GM18868 (cell line): ENCODE measurements at regions not wholly inside any gene's neighbourhood (a gene's known extent, or its start where the extent isn't known, plus 50 kb on each side); places are given as distances from the start of the nearest gene placed in this dataset.
"Not testable (repeated sequence)": the region's sequence is repeated elsewhere in the genome, so short reads cannot be mapped to it uniquely, and the experiment has no call there.

Experiments
- ATAC-seq: cut with Tn5 transposase; IDR thresholded peaks from one replicate; pipeline ENCODE4 v1.9.1; 2021; ENCODE audit warnings: mild to moderate bottlenecking, moderate library complexity; ENCODE audit not compliant: unreplicated experiment

DNA sequence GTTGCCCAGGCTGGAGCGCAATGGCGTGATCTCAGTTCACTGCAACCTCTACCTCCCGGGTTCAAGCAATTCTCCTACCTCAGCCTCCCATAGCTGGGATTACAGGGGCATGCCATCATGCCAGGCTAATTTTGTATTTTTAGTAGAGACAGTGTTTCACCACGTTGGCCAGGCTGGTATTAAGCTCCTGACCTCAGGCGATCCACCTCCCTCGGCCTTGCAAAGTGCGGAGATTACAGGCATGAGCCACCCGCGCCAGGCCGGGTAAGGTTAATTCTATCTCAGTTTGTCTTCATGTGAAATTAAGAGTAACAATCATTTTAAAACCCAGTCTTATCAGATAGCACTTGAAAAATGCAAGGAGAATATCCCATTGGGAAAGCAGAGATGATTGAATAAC is 1681.7 kb upstream of the DDX18 start:
- no peak for ATAC-seq

DNA sequence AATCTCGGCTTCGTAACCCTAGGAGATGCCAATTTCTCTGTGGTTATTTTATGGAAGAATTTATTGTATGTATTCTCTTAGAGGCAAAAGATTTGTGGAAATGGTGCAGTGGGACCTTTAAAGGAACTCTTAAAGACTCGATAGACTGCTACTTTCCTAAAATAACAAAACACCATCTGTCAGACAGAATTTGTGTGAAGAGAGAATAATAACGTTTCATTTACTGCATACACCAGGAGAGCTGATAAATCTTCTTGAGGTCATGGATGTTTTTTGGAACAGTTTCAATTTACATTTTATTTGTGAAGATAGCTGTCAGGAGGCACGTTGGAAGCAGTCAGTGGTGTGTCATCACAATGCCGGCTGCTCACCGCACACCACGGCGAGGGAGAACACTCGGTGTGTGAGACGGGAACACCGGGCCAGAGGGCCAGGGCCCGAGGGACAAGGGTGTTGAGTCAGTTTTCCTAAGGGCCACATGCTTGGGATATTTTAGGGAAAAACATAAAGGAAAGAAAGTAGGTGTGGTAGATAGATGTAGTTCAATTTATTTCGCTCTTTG is 1681.0 kb upstream of the DDX18 start:
- no peak for ATAC-seq

DNA sequence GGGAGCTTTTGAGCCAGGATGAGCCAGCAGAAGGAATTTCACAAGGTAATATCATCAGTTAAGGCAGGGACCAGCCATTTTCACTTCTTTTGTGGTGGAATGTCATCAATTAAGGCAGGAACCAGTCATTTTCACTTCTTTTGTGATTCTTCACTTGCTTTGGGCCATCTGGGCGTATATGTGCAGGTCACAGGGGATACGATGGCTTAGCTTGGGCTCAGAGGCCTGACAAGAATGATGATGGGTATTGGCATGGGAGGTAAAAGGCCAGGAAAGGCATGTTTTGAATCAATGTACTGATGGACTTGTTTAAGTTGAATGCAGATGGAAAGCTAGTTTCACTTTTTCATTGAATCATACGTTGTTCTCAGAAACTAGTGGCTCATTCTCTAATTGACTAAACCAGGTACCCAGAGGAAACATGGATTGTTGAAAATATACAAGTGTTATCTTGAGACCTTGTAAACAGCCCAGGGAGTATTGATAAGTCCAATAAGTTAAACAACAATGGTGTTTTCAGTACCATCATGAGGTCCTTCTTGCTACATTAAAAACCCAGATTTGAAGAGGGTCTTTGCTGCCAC is 1672.5 kb upstream of the DDX18 start:
- no peak for ATAC-seq

DNA sequence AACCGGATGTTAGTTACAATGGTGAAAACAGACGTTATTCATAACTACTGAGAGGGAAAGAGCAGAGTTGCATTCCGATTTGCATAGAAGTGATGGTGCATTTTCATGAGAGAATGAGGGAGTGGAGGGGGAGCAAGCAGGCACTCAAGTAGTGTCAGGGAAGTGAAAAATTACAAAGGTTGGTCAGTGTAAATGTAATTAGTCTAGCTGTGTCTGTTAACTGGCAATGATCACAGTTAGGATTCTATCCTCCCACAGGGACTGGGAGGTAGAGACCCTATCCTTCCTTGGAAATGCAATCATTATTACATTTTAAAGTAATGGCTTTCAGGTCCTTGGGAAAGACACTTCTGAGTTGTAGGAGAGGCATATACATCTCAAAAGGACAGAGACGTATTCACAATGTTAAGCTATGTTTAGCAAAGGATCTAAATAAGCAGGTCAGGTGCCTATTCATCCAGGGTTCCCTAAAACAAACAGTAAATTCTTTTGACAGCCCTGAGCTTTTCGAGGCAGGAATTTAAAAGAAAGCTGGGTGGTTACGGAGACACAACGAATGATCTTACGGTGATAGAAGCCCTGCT is 1671.8 kb upstream of the DDX18 start:
- no peak for ATAC-seq

GRCh38 chr2:116145031-116145430 is 1669.5 kb upstream of the DDX18 start:
- ATAC-seq, result no peak

DNA sequence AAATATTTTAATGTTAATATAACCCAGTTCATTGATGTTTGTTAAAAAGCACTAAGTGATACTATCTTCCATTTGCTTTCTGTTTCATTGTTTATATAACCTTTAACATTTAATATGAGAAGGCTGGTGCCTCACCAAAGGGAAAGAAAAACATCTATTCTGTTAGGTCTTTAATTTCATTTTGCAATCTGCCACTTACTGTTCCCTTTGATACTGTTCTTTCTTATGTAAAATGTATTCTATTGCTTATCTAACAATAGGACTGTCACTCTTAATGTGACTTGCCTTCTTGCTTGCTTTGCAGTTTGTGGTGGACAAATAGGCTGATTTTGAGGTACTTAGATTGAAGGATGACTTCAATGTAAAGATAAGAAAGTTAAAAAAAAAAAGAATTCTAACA is 1666.1 kb upstream of the DDX18 start:
- ATAC-seq, result no peak

- ATAC-seq, result no peak
Measured at GRCh38 chr2:116153729-116154128, 1660.8 kb upstream of the DDX18 start.

DNA sequence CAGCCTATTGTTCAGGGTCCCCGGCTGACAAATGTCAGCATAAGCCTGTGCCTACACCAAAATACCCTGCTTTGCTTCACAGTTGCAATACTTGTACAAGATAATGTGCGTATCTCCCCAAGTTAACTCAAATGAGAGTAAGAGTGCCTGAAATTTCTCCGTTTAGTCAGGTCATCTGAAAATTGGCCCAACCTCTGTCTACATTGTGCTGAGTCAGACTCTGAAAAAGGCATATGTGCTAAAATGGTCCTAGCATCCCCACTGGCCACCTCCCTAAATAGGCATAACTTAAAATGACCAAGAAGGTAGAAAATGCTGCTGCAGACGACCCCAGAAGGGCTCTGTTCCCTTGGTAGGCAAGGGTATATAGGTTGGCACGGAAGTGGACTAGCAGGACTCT is 1653.8 kb upstream of the DDX18 start:
- no peak for ATAC-seq

GRCh38 chr2:116162395-116162794 is 1652.1 kb upstream of the DDX18 start:
- ATAC-seq, result no peak

- no peak for ATAC-seq
Measured at GRCh38 chr2:116167107-116167506, 1647.4 kb upstream of the DDX18 start.

DNA sequence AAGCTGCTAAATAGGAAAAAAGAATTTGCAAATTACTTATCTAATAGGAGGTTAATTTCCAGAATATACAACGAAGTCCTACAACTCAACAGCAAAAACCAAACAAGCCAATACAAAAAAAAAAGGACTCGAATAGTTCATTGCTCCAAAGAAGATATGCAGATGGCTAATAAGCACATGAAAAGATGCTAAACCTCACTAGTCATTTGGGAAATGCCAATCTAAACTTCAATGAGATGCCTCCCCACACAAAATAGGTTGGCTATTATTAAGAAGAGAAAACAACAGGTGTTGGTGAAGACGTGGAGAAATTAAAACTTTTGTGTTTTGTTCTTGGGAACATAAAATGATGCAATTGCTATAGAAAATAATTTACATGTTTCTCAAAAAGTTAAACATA is 1634.4 kb upstream of the DDX18 start:
- no peak for ATAC-seq

DNA sequence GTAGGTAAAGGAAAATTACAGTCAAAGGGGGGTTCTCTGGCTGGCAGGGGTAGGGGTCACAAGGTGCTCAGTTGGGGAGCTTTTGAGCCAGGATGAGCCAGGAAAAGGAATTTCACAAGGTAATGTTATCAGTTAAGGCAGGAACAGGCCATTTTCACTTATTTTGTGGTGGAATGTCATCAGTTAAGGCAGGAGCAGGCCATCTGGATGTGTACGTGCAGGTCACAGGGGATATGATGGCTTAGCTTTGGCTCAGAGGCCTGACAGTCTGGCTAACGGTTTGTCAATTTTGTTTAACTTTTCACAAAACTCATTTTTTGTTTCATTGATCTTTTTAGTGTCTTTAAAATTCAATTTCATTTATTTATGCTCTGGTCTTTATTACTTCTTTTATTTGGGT is 1623.8 kb upstream of the DDX18 start:
- not testable (repeated sequence) for ATAC-seq

DNA sequence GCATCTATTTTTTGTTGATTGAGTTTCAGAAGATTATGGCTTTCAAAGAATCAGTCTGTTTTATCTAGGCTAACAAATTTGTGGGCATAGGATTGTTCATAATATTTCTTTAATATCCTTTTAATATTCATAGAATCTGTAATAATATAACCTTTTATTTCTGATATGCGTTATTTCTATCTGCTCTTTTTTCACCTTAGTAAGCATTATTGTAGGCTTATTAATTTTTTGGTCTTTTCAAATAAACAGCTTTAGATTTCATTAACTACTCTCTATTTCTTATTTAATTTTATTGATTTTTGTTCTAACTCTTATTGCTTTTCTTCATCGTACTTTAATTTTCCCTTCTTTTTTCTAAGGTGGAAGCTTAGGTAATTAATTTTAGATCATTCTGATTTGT is 1614.4 kb upstream of the DDX18 start:
- no peak for ATAC-seq

- no peak for ATAC-seq
Measured at GRCh38 chr2:116211719-116212118, 1602.8 kb upstream of the DDX18 start.

- no peak for ATAC-seq
Measured at GRCh38 chr2:116222793-116223192, 1591.7 kb upstream of the DDX18 start.

GRCh38 chr2:116223912-116224311 is 1590.6 kb upstream of the DDX18 start:
- no peak for ATAC-seq

DNA sequence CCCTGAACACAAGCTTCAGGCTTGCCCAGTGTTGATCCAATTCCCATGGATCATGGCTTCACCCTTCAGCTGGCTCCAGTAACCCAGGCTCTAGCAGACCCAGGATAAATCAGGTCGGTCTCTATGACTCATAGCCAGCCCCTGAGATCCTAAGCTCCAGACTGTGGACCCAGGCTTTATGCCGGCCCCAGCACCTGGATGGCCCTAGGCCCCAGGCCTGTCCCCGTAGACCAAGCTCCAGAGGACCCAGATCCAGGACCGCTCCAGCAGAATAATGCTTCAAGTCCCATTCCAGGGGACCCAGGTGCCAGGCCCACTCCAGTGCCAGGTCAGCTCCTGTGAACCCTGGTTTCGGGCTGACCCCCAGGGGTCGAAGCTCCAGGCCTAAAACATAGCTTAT is 1589.9 kb upstream of the DDX18 start:
- ATAC-seq, result no peak

DNA sequence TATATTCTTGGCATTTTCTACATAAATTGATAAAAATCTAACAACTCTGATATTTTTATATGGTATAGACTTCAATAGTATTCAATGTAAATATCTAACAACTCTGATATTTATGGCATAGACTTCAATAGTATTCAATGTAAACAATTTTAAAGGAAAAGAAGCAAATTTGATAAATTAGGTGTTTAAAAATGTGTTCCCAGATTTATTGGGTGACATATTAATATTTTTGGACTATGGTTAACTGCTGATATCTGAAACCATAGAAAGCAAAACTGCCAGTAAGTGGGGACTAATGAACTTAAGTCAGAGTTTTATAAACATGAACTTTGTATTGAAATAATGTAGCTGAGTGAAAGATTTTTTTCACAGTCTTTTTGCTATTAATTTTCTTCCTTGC is 1576.0 kb upstream of the DDX18 start:
- no peak for ATAC-seq

DNA sequence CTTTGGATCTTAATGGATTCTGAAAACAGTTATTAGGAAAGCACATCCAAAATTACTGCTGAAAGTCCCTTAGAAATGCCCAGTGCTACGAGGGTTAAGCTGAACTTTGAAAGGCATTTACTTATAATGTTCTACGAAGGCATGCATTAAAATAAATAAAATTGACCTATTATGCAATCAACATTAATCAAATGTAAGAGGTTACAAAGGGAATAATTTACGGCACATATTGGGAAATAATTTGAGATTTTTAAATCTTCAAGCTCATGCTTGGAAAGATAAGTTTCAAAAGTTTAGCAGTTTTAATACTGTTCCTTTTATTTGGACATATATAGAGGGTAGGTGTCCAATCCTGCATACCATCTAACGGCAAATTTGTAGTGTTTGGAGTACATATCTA is 1564.1 kb upstream of the DDX18 start:
- ATAC-seq, result no peak

DNA sequence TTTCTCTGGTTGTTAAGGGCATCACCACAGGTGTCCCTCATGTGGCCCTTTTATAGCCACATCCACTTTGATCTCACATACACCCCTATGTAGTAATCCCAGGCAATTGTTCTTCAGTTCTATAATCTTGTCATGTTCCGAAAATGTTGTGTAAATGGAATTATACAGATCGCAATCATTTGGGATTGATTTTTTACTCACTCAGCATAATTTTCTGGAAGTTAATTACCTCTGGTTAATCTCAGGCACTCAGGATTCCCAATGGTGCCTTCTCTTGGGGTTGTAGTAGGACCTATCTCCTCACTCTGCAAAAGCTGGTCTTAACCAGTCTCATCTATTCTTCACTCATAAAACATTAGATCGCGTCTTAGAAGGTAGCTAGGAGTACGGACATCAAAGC is 1549.6 kb upstream of the DDX18 start:
- ATAC-seq, result no peak

DNA sequence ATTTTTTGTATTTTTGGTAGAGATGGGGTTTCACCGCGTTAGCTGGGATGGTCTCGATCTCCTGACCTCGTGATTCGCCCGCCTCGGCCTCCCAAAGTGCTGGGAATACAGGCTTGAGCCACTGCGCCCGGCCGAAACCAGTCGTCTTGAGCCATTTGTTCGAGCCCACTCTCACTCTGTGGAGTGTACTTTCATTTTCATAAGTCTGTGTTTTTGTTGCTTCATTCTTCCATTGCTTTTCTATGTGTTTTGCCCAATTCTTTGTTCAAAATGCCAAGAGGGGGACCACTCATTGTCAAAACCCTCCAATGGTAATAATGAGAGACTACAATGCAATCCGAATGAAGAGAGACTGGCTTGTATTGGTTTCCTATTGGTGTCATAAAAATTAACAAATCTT is 1545.5 kb upstream of the DDX18 start:
- ATAC-seq, result no peak

GRCh38 chr2:116304328-116304727 is 1510.2 kb upstream of the DDX18 start:
- ATAC-seq, result no peak

DNA sequence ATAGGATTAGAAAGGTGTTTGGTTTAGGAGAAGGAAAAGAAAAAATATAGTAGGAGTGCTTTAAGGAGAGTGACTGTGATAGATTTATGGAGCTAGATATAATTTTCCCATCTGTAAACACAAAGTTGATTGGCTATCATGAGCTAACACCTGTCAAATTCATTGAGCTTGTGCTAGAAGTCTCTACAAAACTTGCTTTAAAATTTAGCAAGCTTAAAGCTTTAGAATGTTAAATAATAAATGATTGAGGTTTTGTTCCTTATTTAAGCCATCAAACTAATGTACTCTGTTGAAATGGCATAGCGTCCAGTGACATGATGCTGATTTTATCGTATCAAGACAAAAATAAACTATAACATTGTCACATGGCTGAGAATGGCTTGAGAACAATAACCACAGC is 1497.4 kb upstream of the DDX18 start:
- no peak for ATAC-seq
